ENCODE measurements at regions not wholly inside any gene's neighbourhood (a gene's known extent, or its start where the extent isn't known, plus 50 kb on each side); places are given as distances from the start of the nearest gene placed in this dataset.

GRCh38 chr10:8544057-8544380, 489.5 kb downstream of the GATA3 start:
- no peaks in the 10 kb centered on the region for H3K27me3 ChIP-seq (ENCODE audit: control insufficient read depth in 5 of 5, insufficient read depth in 4 of 5, low read length in 5 of 5)
- H3K9me3 ChIP-seq (ENCODE audit: control insufficient read depth in 5 of 5, low read length in 5 of 5) = peaks cover 0 to 17% (median 8%) of the 10 kb centered on the region in 5 donors
- no peak overlapping the region for H3K4me3 ChIP-seq (ENCODE audit: low read depth in 1 of 5, low read length in 5 of 5)
- no peak overlapping the region for H3K9ac ChIP-seq (ENCODE audit: low read length in 5 of 5)
- H3K27ac ChIP-seq (ENCODE audit: low read depth, low read length) = no peak overlapping the region
- no peaks in the 10 kb centered on the region for H3K36me3 ChIP-seq (ENCODE audit: control insufficient read depth in 5 of 5, insufficient read depth in 5 of 5, low read length in 5 of 5)
- peaks cover 0 to 17% (median 14%) of the 10 kb centered on the region in 5 donors for H3K4me1 ChIP-seq (ENCODE audit: control insufficient read depth in 5 of 5, insufficient read depth in 5 of 5, low read length in 5 of 5)

GRCh38 chr10:8544500-8544899, 490.0 kb downstream of the GATA3 start:
- H3K9ac ChIP-seq (ENCODE audit: low read length in 5 of 5) = no peak overlapping the region
- peaks cover 0 to 17% (median 8%) of the 10 kb centered on the region in 5 donors for H3K9me3 ChIP-seq (ENCODE audit: control insufficient read depth in 5 of 5, low read length in 5 of 5)
- no peak overlapping the region for H3K4me3 ChIP-seq (ENCODE audit: low read depth in 1 of 5, low read length in 5 of 5)
- no peak overlapping the region for H3K27ac ChIP-seq (ENCODE audit: low read depth, low read length)
- peaks cover 0 to 17% (median 14%) of the 10 kb centered on the region in 5 donors for H3K4me1 ChIP-seq (ENCODE audit: control insufficient read depth in 5 of 5, insufficient read depth in 5 of 5, low read length in 5 of 5)
- H3K36me3 ChIP-seq (ENCODE audit: control insufficient read depth in 5 of 5, insufficient read depth in 5 of 5, low read length in 5 of 5) = no peaks in the 10 kb centered on the region
- H3K27me3 ChIP-seq (ENCODE audit: control insufficient read depth in 5 of 5, insufficient read depth in 4 of 5, low read length in 5 of 5) = no peaks in the 10 kb centered on the region

- Histone ChIP-seq H3K9me3 (ENCODE audit: control insufficient read depth in 5 of 5, low read length in 5 of 5) (no peaks in the 10 kb centered on the region), H3K36me3 (ENCODE audit: control insufficient read depth in 5 of 5, insufficient read depth in 5 of 5, low read length in 5 of 5) (no peaks in the 10 kb centered on the region), H3K4me1 (ENCODE audit: control insufficient read depth in 5 of 5, insufficient read depth in 5 of 5, low read length in 5 of 5) (no peaks in the 10 kb centered on the region), H3K27ac (ENCODE audit: low read depth, low read length) (no peak overlapping the region), H3K27me3 (ENCODE audit: control insufficient read depth in 5 of 5, insufficient read depth in 4 of 5, low read length in 5 of 5) (no peaks in the 10 kb centered on the region), H3K4me3 (ENCODE audit: low read depth in 1 of 5, low read length in 5 of 5) (no peak overlapping the region), H3K9ac (ENCODE audit: low read length in 5 of 5) (no peak overlapping the region)
Observed at GRCh38 chr10:8554574-8554973, 500.1 kb downstream of the GATA3 start.

- Histone ChIP-seq H3K9ac (ENCODE audit: low read length in 5 of 5) (no peak overlapping the region), H3K9me3 (ENCODE audit: control insufficient read depth in 5 of 5, low read length in 5 of 5) (peaks cover 0 to 5% (median 0%) of the 10 kb centered on the region in 5 donors), H3K27ac (ENCODE audit: low read depth, low read length) (no peak overlapping the region), H3K36me3 (ENCODE audit: control insufficient read depth in 5 of 5, insufficient read depth in 5 of 5, low read length in 5 of 5) (no peaks in the 10 kb centered on the region), H3K4me1 (ENCODE audit: control insufficient read depth in 5 of 5, insufficient read depth in 5 of 5, low read length in 5 of 5) (no peaks in the 10 kb centered on the region), H3K4me3 (ENCODE audit: low read depth in 1 of 5, low read length in 5 of 5) (no peak overlapping the region), H3K27me3 (ENCODE audit: control insufficient read depth in 5 of 5, insufficient read depth in 4 of 5, low read length in 5 of 5) (no peaks in the 10 kb centered on the region)
Observed at GRCh38 chr10:8556321-8556720, 501.8 kb downstream of the GATA3 start.

- no peaks in the 10 kb centered on the region for H3K27me3 ChIP-seq (ENCODE audit: control insufficient read depth in 5 of 5, insufficient read depth in 4 of 5, low read length in 5 of 5)
- peaks cover 0 to 8% (median 0%) of the 10 kb centered on the region in 5 donors for H3K4me1 ChIP-seq (ENCODE audit: control insufficient read depth in 5 of 5, insufficient read depth in 5 of 5, low read length in 5 of 5)
- H3K4me3 ChIP-seq (ENCODE audit: low read depth in 1 of 5, low read length in 5 of 5) = no peak overlapping the region
- no peak overlapping the region for H3K9ac ChIP-seq (ENCODE audit: low read length in 5 of 5)
- no peak overlapping the region for H3K27ac ChIP-seq (ENCODE audit: low read depth, low read length)
- H3K36me3 ChIP-seq (ENCODE audit: control insufficient read depth in 5 of 5, insufficient read depth in 5 of 5, low read length in 5 of 5) = no peaks in the 10 kb centered on the region
- peaks cover 0 to 8% (median 0%) of the 10 kb centered on the region in 5 donors for H3K9me3 ChIP-seq (ENCODE audit: control insufficient read depth in 5 of 5, low read length in 5 of 5)
Observed at GRCh38 chr10:8563478-8563877, 509.0 kb downstream of the GATA3 start.

GRCh38 chr10:8566737-8567136, 512.2 kb downstream of the GATA3 start:
- peaks cover 0 to 8% (median 0%) of the 10 kb centered on the region in 5 donors for H3K4me1 ChIP-seq (ENCODE audit: control insufficient read depth in 5 of 5, insufficient read depth in 5 of 5, low read length in 5 of 5)
- no peak overlapping the region for H3K4me3 ChIP-seq (ENCODE audit: low read depth in 1 of 5, low read length in 5 of 5)

GRCh38 chr10:8568401-8568800, 513.9 kb downstream of the GATA3 start:
- Histone ChIP-seq H3K9me3 (ENCODE audit: control insufficient read depth in 5 of 5, low read length in 5 of 5) (no peaks in the 10 kb centered on the region), H3K27ac (ENCODE audit: low read depth, low read length) (no peak overlapping the region), H3K9ac (ENCODE audit: low read length in 5 of 5) (no peak overlapping the region), H3K4me1 (ENCODE audit: control insufficient read depth in 5 of 5, insufficient read depth in 5 of 5, low read length in 5 of 5) (no peaks in the 10 kb centered on the region), H3K27me3 (ENCODE audit: control insufficient read depth in 5 of 5, insufficient read depth in 4 of 5, low read length in 5 of 5) (no peaks in the 10 kb centered on the region), H3K4me3 (ENCODE audit: low read depth in 1 of 5, low read length in 5 of 5) (no peak overlapping the region), H3K36me3 (ENCODE audit: control insufficient read depth in 5 of 5, insufficient read depth in 5 of 5, low read length in 5 of 5) (no peaks in the 10 kb centered on the region)

More at GRCh38 chr10:8566737-8567136, 512.2 kb downstream of the GATA3 start:
- H3K27ac ChIP-seq (ENCODE audit: low read depth, low read length) = no peak overlapping the region
- peaks cover 0 to 2% (median 0%) of the 10 kb centered on the region in 5 donors for H3K9me3 ChIP-seq (ENCODE audit: control insufficient read depth in 5 of 5, low read length in 5 of 5)
- no peaks in the 10 kb centered on the region for H3K27me3 ChIP-seq (ENCODE audit: control insufficient read depth in 5 of 5, insufficient read depth in 4 of 5, low read length in 5 of 5)
- no peaks in the 10 kb centered on the region for H3K36me3 ChIP-seq (ENCODE audit: control insufficient read depth in 5 of 5, insufficient read depth in 5 of 5, low read length in 5 of 5)
- H3K9ac ChIP-seq (ENCODE audit: low read length in 5 of 5) = no peak overlapping the region

- no peak overlapping the region for H3K4me3 ChIP-seq (ENCODE audit: low read depth in 1 of 5, low read length in 5 of 5)
Observed at GRCh38 chr10:8575620-8576019, 521.1 kb downstream of the GATA3 start.

GRCh38 chr10:8576281-8576680, 521.8 kb downstream of the GATA3 start:
- Histone ChIP-seq H3K4me3 (ENCODE audit: low read depth in 1 of 5, low read length in 5 of 5) (no peak overlapping the region), H3K27ac (ENCODE audit: low read depth, low read length) (no peak overlapping the region), H3K4me1 (ENCODE audit: control insufficient read depth in 5 of 5, insufficient read depth in 5 of 5, low read length in 5 of 5) (no peaks in the 10 kb centered on the region), H3K36me3 (ENCODE audit: control insufficient read depth in 5 of 5, insufficient read depth in 5 of 5, low read length in 5 of 5) (no peaks in the 10 kb centered on the region), H3K9ac (ENCODE audit: low read length in 5 of 5) (no peak overlapping the region), H3K9me3 (ENCODE audit: control insufficient read depth in 5 of 5, low read length in 5 of 5) (no peaks in the 10 kb centered on the region), H3K27me3 (ENCODE audit: control insufficient read depth in 5 of 5, insufficient read depth in 4 of 5, low read length in 5 of 5) (no peaks in the 10 kb centered on the region)

More at GRCh38 chr10:8575620-8576019, 521.1 kb downstream of the GATA3 start:
- Histone ChIP-seq H3K9ac (ENCODE audit: low read length in 5 of 5) (no peak overlapping the region), H3K4me1 (ENCODE audit: control insufficient read depth in 5 of 5, insufficient read depth in 5 of 5, low read length in 5 of 5) (no peaks in the 10 kb centered on the region), H3K27me3 (ENCODE audit: control insufficient read depth in 5 of 5, insufficient read depth in 4 of 5, low read length in 5 of 5) (no peaks in the 10 kb centered on the region), H3K36me3 (ENCODE audit: control insufficient read depth in 5 of 5, insufficient read depth in 5 of 5, low read length in 5 of 5) (no peaks in the 10 kb centered on the region), H3K27ac (ENCODE audit: low read depth, low read length) (no peak overlapping the region), H3K9me3 (ENCODE audit: control insufficient read depth in 5 of 5, low read length in 5 of 5) (no peaks in the 10 kb centered on the region)

GRCh38 chr10:8576911-8577310, 522.4 kb downstream of the GATA3 start:
- Histone ChIP-seq H3K27ac (ENCODE audit: low read depth, low read length) (no peak overlapping the region), H3K4me3 (ENCODE audit: low read depth in 1 of 5, low read length in 5 of 5) (no peak overlapping the region), H3K36me3 (ENCODE audit: control insufficient read depth in 5 of 5, insufficient read depth in 5 of 5, low read length in 5 of 5) (no peaks in the 10 kb centered on the region), H3K27me3 (ENCODE audit: control insufficient read depth in 5 of 5, insufficient read depth in 4 of 5, low read length in 5 of 5) (no peaks in the 10 kb centered on the region), H3K9ac (ENCODE audit: low read length in 5 of 5) (no peak overlapping the region), H3K4me1 (ENCODE audit: control insufficient read depth in 5 of 5, insufficient read depth in 5 of 5, low read length in 5 of 5) (no peaks in the 10 kb centered on the region), H3K9me3 (ENCODE audit: control insufficient read depth in 5 of 5, low read length in 5 of 5) (no peaks in the 10 kb centered on the region)

- Histone ChIP-seq H3K9ac (ENCODE audit: low read length in 5 of 5) (no peak overlapping the region), H3K27ac (ENCODE audit: low read depth, low read length) (no peak overlapping the region), H3K4me1 (ENCODE audit: control insufficient read depth in 5 of 5, insufficient read depth in 5 of 5, low read length in 5 of 5) (no peaks in the 10 kb centered on the region), H3K27me3 (ENCODE audit: control insufficient read depth in 5 of 5, insufficient read depth in 4 of 5, low read length in 5 of 5) (no peaks in the 10 kb centered on the region), H3K36me3 (ENCODE audit: control insufficient read depth in 5 of 5, insufficient read depth in 5 of 5, low read length in 5 of 5) (no peaks in the 10 kb centered on the region), H3K4me3 (ENCODE audit: low read depth in 1 of 5, low read length in 5 of 5) (no peak overlapping the region), H3K9me3 (ENCODE audit: control insufficient read depth in 5 of 5, low read length in 5 of 5) (no peaks in the 10 kb centered on the region)
Observed at GRCh38 chr10:8577686-8578085, 523.2 kb downstream of the GATA3 start.
